Central memory CD4-positive, alpha-beta T cell (primary cell): ENCODE measurements at regions not wholly inside any gene's neighbourhood (a gene's known extent, or its start where the extent isn't known, plus 50 kb on each side); places are given as distances from the start of the nearest gene placed in this dataset.
"Not testable (repeated sequence)": the region's sequence is repeated elsewhere in the genome, so short reads cannot be mapped to it uniquely, and the experiment has no call there.

Experiments
- DNase-seq: peaks from one replicate; pipeline ENCODE4 v3.0.0; 2022

DNA sequence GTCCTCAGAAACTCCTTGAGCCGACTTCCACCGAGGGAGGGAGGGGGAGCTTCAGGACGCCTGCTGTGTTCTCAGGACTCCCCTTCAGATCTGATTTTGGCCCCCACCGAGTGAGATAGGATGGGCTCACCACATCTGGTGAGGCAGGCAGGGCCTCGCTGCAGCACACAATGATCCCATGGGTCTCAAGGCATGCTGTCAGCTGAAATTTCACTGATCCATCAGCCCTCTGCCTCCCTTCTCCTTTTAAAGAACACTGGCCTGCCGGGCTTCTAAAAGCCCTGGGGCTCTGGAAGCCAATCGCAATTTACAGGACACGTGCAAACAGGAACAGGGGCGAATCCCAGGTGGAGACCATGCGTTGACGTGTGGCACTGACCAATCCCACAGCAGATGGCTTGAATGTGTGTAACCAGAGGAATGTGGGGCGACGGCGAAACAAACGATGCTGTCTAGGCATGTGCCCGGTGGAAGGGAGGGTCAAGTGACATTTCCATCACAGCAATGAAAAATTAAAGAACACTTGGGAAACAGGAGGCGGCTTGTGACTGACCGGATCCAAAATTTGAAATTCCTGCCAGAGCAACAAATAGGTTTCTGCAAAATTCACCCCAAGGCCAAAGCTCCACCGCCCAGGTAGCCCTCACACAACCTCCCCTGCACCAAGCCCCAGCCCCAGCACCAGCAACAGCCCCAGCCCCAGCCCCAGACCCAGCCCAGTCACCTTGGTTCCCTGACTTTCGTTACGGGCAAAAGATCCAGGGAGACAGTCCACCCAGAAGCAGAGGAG is 167.1 kb upstream of the ZNF337 start:
- no peak for DNase-seq

DNA sequence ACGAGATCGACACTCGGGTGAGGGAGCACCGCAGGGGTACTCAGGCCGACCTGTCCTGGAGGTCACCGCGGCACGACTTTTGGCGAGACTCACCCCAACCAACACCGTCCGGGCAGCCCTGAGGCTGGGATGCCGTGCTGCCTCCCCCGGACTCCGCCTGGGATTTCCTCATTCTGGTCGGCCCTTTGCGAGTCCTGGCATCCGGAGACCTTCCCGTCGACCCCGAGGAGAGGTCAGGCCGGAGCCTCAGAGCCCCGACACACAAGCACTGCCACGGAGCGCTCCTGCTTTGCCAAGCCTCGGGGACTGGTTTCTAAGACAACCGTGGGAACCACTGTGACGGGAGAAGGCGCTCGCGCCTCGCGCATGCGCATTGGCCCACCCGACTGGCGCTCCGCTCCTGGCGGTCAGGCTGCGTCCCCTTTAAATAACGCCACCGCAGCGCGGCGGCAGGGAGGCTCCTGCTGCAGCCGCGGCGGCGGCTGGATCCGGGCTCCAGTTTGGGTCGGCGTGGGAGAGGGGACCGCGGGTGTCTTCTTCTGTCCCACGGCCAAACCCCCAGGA is 166.4 kb upstream of the ZNF337 start:
- peak; percentile 78 for DNase-seq

DNA sequence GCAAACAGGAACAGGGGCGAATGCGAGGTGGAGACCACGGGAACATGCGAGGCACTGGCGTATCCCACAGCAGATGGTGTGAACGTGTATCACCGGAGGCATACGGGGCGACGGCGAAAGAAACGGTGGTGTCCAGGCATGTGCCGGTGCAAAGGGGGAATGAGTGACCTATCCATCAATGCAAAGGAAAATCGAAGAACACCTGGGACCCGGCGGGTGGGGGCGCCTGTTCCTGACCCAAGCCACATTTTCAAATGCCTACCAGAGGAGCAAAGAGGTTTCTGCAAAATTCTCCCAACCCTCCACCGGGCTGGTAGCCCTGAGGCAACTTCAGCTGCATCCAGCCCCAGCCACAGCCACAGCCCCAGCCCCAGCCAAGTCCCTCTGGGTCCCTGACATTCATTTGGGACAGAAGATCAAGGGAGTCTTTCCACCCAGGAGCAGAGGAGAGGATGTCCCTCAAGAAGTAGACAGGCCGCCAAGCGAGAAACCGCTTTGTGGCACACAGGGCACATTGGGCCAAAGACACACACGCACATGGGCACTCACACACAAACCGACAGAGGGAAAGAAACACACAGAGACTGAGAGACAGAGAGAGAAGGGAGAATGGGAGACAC is 164.0 kb upstream of the ZNF337 start:
- DNase-seq = no peak

DNA sequence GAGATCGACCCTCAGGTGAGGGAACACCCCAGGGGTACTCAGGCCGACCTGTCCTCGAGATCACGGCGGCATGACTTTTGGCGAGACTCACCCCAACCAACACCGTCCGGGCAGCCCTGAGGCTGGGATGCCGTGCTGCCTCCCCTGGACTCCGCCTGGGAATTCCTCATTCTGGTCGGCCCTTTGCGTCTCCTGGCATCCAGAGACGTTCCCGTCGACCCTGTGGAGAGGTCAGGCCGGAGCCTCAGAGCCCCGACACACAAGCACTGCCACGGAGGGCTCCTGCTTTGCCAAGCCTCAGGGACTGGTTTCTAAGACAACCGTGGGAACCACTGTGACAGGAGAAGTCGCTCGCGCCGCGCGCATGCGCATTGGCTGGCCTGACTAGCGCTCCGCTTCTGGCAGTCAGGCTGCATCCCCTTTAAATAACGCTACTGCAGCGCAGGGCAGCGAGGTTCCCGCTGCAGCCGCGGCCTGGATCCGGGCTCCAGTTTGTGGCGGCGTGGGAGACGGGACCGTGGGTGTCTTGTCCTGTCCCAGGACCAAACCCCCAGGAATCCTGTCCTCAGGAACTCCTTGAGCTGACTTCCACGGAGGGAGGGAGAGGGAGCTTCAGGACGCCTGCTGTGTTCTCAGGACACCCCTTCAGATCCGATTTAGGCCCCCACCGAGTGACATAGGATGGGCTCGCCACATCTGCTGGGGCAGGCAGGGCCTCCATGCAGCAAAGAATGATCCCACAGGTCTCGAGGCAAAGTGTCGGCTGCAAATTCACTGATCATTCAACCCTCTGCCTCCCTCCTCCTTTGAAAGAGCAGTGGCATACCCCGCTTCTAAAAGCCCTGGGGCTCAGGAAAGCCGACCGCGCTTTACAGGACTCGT is 163.2 kb upstream of the ZNF337 start:
- peak; percentile 82 for DNase-seq

DNA sequence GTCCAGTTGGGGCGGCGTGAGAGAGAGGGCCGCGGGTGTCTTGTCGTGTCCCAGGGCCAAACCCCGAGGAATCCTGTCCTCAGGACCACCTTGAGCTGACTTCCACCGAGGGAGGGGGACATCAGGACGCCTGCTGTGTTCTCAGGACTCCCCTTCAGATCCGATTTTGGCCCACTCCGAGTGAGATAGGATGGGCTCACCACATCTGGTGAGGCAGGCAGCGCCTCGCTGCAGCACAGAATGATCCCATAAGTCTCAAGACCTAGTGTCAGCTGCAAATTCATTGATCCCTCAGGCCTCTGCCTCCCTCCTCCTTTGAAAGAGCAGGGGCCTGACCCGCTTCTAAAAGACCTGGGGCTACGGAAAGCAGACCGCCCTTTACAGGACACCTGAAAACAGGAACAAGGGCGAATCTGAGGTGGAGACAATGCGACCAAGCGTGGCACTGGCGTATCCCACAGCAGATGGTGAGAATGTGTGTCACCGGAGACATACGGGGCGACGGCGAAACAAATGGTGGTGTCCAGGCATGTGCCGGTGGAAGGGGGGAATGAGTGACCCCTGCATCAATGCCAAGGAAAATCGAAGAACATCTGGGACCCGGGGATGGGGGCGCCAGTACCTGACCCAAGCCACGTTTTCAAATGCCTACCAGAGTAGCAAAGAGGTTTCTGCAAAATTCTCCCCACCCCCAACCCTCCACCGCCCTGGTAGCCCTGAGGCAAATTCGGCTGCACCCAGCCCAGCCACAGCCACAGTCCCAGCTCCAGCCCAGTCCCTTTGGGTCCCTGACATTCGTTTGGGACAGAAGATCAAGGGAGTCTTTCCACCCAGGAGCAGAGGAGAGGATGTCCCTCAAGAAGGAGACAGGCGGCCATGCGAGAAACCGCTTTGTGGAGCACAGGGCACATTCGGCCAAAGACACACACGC is 162.1 kb upstream of the ZNF337 start:
- no peak for DNase-seq

DNA sequence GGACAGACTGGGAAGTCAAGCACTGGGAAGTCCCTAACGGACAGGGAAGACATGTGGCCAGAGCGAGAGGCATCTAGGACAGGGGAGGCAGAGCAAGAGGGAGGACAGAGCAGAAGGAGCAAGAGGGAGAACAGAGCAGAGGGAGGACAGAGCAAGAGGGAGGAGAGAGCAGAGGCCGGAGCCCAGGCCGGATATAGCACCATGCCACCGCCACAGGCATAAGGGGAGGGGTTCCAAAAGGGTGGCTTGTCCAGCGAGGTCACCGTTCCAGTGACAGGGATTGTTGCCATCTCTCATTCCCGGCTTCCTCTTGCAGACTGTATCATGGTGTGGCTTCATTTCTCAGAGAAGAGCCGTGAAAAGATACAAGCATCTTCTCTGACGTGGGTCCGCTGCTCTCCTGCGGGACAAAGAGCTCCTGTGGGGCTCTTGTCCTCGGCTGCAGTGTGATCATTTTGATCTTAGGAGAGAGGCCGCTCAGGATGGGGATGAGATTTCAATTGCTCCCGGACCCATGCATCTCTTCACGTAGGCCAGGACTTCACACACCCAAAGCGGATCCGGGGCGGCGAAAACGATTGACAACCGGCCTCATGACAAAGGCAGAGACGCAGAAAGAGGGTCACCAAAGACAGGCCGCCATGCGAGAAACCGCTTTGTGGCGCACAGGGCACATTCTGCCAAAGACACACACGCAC is 160.6 kb upstream of the ZNF337 start:
- DNase-seq = not testable (repeated sequence)

DNA sequence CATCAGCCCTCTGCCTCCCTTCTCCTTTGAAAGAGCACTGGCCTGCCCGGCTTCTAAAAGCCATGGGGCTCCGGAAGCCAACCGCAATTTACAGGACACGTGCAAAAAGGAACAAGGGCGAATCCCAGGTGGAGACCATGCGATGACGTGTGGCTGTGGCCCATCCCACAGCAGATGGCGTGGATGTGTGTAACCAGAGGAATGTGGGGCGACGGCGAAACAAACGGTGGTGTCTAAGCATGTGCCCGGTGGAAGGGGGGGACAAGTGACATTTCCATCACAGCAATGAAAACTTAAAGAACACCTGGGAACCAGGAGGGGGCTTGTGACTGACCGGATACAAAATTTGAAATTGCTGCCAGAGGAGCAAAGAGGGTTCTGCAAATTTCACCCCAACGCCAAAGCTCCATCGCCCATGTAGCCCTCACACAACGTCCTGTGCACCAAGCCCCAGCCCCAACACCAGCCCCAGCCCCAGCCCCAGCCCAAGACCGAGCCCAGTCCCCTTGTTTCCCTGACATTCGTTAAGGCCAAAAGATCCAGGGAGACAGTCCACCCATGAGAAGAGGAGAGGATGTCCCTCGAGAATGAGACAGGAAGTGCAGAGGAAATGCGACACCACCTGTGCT is 159.7 kb upstream of the ZNF337 start:
- DNase-seq = no peak

DNA sequence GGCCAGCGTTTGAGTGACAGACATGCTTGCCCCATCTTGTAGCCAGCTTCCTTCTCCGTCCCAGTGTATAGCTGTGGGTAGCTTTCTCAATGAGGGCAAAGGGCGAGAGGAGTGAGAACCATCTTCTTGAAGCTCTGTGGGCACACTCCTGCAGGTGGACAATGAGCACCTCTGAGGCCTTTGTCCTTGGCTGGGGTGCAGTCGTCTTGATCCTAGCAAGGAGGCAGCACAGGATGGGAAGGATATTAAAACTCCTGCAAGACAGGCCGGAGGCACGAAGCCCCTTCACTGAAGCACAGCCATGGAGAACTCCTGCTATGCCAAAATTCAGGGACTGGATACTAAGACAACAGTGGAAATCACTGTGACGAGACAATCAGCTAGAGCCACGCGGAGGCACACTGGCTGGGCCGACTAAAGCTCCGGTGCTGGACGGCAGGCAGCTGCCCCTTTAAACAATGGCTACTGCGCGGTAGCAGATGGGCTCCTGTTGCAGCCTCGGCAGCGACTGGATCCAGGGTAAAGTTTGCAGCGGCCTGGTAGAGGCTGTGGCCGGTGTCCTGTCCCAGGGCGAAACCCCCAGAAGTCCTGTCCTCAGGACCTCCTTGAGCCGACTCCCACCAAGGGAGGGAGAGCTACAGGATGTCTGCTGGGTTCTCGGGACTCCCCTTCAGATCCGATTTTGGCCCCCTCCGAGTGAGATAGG is 159.0 kb upstream of the ZNF337 start:
- not testable (repeated sequence) for DNase-seq

DNA sequence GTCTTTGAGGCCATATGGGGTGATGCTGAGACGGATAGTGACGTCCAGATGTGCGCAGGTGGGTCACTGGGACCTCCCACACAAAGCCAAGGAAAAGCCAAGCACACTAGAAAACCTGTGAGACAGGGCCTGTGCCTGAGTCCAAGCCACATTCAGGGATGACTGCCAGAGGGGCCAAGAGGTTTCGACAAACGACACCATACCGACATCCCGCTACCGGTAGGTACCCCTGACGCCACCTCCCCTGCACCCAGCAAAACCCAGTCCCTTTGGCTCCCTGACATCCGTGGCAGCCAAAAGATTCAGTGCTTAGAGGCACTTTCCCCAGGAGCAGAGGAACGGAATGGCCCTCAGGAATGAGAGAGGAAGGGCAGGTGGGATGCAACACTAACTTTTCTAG is 158.0 kb upstream of the ZNF337 start:
- DNase-seq = not testable (repeated sequence)

DNA sequence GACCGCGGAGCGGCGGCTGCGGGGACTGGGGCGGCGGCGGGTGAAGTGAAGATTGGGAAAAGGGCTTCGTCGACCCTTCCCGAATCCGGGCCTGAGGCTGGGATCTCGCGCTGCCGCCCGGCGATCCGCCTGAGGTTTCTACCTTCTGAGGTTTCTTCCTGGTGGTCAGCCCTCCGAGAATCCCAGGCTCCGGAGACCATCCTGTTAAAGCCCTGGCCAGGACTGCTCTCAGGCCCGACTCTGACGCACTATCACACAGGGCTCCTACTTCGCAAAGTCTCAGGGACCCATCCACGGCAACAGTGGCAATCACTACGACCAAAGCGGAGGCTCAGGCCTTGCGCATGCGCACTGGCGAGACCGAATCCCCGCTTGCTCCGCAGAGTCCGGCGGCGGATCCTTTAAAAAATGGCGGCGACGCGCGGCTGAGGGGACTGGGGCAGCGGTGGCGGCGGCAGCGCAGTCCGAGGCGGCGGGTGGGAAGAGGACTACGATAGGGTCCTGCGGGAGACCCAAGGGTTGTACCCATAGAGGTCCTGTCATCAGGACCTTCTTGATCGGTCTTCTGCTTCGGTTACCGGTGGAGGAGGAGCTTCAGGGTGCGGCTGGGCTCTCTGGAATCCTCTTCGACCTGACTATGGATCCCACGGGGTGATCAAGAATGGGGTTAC is 157.2 kb upstream of the ZNF337 start:
- peak; percentile 80 for DNase-seq

DNA sequence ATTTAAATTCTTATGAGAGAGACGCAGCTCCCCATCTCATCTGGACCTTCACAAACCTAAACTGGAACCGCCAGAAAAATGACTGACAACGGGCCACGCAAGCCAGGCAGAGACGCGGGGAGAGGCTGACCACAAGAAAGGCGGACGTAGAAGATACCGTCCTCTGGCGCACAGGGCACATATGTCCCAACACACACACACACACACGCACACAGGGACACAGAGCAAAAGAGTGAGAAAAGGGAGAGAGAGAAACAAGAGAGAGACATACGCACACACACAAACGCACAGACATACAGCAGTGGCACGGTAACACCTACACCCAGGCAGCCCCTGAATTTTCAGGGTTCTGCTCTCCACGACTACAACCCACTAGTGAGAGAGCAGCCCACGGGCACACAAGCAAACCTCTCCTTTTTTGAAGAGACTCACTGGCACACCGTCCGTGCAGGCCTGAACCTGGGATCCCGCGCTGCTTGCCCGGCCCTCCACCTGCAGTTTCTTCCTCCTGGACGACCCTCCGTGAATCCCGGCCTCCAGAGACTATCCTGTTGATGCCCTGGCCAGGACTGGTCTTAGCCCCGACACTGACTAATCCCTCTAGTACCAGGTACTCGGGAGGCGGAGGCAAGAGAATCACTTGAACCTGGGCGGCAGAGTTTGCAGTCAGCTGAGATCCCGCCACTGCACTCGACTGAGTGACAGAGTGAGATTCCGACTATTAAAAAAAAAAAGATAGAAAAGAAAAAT is 156.5 kb upstream of the ZNF337 start:
- DNase-seq = not testable (repeated sequence)

DNA sequence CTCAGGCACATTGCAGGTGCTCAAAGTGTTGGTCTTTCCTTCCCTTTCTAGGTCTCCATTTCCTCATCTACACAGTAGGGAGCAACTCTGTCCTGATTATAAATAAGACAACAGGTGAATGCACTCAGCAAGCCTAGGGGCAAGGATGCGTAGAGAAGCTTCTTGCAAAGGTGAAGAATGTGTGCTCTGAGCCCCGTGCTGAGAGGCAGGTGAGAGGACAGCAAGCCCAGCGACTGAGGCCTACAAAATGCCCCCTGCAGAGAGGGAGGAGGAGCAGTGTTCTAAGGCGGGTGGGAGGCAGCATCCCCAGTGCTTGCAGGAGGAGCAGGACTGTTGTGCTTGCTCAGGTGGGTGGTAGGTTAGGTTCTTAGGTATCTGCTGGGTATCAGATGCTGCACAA is 153.5 kb upstream of the ZNF337 start:
- not testable (repeated sequence) for DNase-seq

DNA sequence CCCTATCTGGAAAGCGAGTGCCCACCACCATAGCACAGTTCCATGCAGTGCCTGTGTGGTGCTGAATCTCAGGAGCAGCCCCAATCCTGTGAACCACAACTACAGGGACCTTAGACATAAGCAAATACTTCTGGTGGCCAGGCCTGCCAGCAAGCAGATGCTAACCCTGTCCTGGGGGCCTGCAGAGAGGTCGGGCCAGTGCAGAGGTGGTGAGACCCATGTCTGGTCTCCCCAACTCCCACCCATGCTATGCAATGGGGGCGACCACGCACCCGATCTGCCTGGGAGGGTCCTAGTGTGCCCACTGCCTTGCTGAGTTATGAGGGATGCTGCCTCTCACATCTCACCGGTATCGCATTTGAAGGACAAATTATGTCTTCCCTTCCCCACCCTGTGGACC is 151.6 kb upstream of the ZNF337 start:
- DNase-seq = no peak

DNA sequence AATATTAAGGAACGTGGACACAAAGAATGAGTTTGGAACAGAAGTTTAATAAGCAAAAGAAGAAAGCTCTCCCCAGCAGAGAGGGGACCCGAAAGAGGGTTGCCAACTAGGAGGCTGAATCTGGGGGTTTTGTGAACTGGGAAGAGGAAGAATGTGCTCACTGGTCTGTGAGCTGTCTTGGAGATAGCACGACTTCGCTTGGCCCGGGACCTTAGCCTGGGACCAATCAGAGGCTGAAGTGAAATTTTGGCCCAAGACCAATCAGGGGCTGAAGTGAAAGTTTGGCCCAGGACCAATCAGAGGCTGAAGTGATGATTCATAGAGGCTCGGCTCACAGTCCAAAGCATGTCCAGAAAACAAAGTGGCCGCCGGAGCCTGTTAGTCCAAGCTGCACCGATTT is 148.0 kb upstream of the ZNF337 start:
- DNase-seq = not testable (repeated sequence)

DNA sequence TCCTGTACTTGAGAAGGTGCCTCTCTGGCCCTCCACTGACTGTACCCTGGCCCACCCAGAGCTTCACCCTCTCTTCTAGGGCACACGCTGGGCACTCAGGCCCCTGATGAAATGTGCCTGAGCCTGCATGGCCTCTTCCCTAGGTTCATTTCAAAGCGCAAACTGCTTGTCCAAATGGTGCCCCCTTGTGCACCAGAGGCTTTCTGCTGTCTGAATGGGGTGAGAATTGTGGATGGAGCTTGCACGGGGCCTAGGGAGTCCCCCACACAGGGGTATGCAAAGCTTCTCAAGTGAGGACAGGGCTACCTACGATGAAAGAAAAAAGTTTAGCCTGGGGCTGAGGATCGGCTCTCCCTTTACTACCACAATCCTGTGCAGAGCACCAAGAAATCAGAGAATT is 116.9 kb upstream of the ZNF337 start:
- not testable (repeated sequence) for DNase-seq

DNA sequence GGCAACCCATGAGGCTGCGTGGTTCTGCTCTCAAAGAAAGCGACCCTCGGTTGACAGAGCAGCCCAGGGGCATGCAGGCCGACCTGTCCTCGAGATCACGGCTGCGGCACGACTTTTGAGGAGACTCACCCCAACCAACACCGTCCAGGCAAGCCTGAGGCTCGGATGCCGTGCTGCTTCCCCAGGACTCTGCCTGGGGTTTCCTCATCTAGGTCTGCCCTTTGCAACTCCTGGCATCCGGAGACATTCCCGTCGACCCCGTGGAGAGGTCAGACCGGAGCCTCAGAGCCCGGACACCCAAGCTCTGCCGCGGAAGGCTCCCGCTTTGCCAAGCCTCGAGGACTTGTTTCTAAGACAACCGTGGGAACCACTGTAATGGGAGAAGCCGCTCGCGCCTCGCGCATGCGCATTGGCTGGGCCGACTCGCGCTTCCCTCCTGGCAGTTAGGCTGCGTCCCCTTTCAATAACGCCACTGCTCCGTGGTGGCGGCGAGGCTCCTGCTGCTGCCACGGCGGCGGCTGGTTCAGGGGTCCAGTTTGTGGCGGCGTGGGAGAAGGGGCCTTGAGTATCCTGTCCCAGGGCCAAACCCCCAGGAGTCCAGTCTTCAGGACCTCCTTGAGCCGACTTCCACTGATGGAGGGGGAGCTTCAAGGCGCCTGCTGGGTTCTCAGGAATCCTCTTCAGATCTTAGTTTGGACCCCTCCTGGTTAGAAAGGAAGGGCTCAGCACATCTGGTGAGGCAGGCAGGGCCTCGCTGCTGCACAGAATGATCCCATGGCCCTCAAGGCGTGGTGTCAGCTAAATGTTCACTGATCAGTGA is 101.7 kb upstream of the ZNF337 start:
- DNase-seq = not testable (repeated sequence)

DNA sequence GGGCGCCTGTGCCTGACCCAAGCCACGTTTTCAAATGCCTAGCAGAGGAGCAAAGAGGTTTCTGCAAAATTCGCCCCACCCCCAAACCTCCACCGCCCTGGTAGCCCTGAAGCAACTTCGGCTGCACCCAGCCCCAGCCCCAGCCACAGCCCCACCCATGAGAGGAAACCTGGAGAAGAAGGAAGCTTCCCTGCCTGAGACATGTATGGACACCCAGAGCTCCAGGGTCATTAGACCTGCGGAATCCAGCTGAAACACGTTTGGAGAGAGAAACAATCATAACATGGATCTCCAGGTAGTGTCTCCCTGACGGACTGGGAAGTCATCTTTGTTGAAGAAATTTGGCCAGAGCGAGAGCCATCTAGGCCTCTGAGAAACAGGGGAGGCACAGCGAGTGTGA is 100.4 kb upstream of the ZNF337 start:
- DNase-seq = not testable (repeated sequence)

DNA sequence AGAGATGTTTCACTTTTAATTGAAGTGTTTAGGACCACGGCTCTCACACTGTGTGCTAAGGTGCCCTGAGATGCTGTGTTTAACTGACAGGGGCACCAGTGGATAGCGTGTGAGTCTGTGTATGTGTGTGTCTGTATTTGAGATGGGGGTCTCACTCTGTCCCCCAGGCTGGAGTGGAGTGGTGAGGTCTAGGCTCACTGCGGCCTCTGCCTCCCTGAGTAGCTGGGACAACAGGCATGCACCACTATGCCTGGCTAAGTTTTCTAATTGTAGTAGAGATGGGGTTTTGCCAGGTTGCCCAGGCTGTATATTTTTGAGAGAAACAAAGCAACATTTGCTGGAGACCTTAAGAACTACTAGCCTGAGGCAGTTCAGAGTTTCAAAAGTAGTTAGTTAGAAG is 80.6 kb upstream of the ZNF337 start:
- not testable (repeated sequence) for DNase-seq
